ENCODE measurements at regions not wholly inside any gene's neighbourhood (a gene's known extent, or its start where the extent isn't known, plus 50 kb on each side); places are given as distances from the start of the nearest gene placed in this dataset.

DNA sequence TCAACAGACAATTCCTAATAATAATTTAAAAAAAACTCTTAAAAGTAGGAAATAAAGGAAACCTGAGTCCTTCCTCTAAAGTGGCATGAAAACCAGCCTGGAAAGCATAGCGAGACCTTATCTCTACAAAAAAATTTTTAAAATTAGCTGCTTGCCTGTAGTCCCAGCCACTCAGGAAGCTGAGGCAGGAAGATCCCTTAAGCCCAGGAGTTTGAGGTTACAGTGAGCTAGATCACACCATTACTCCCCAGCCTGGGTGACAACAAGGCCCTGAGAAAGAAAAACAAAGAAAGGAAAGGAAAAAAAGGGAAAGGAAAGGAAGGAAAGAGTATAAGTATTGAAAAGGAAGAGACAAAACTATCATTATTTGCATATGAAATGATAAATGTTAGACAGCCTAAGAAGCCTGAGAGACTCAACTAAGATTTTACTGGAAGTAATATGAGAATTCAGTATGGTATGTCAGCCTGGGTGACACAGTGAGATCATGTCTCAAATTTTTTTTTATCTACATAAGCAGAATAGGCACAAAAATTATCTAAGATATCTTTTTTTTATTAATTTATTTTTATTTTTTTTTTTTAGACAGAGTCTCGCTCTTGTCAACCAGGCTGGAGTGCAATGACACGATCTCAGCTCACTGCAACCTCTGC, 113.0 kb downstream of the GOSR1 start:
- no peak for TF ChIP-seq EZH2 (IDR thresholded peaks at IDR 0.05; ENCODE audit: borderline replicate concordance, low read depth, low read length, poor library complexity, severe bottlenecking)
- TF ChIP-seq, protein P1, sequence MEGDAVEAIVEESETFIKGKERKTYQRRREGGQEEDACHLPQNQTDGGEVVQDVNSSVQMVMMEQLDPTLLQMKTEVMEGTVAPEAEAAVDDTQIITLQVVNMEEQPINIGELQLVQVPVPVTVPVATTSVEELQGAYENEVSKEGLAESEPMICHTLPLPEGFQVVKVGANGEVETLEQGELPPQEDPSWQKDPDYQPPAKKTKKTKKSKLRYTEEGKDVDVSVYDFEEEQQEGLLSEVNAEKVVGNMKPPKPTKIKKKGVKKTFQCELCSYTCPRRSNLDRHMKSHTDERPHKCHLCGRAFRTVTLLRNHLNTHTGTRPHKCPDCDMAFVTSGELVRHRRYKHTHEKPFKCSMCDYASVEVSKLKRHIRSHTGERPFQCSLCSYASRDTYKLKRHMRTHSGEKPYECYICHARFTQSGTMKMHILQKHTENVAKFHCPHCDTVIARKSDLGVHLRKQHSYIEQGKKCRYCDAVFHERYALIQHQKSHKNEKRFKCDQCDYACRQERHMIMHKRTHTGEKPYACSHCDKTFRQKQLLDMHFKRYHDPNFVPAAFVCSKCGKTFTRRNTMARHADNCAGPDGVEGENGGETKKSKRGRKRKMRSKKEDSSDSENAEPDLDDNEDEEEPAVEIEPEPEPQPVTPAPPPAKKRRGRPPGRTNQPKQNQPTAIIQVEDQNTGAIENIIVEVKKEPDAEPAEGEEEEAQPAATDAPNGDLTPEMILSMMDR (conservative IDR thresholded peaks at IDR 0.05; ENCODE audit: low read depth, low read length) = no peak
- ChIA-PET POLR2A (ENCODE audit: low non-redundant PET) (no interaction called here), CTCF (no interaction called here)
- Histone ChIP-seq H3K36me3 (ENCODE audit: insufficient read depth, low read length, poor library complexity, severe bottlenecking) (no peaks in the 10 kb centered on the region), H3K4me3 (ENCODE audit: low read depth, low read length, poor library complexity, severe bottlenecking) (no peak overlapping the region), H3K27me3 (replicated peaks; ENCODE audit: insufficient read depth, low read depth, low read length, poor library complexity) (no peaks in the 10 kb centered on the region), H3K9me3 (ENCODE audit: low read depth, low read length, poor library complexity, severe bottlenecking) (no peaks in the 10 kb centered on the region), H3K4me1 (ENCODE audit: insufficient read depth, low read length, poor library complexity, severe bottlenecking) (no peaks in the 10 kb centered on the region), H3K27ac (ENCODE audit: low read depth, low read length, poor library complexity, severe bottlenecking) (no peak overlapping the region)
- intact Hi-C loops (cut with micrococcal nuclease; ENCODE audit: unreplicated experiment) = loop anchor here (10.0 kb wide), 1 partner anchor 105 kb away; no protein-coding TSS in a partner anchor
- no TSS peak for BruUV-seq (replicated peaks)
- DNase-seq (ENCODE audit: low spot score) = no peak

DNA sequence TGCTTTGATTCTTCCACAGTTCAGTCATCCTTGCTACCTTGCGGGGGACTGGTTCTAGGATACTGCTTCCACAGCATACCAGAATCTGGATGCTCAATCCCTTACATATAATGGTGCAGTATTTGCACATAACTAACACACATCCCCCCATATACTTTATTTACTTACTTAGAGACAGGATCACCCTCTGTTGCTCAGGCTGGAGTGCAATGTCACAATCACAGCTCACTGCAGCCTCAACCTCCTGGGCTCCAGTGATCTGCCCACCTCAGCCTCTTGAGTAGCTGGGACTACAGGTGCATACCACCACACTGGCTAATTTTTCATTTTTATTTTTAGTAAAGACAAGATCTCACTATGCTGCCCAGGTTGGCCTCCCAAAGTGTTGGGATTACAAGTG, 112.2 kb downstream of the GOSR1 start:
- no peak overlapping the region for H3K4me3 ChIP-seq (ENCODE audit: low read depth, low read length, poor library complexity, severe bottlenecking)
- intact Hi-C loops (cut with micrococcal nuclease; ENCODE audit: unreplicated experiment) = no loop called here
- no peaks in the 10 kb centered on the region for H3K36me3 ChIP-seq (ENCODE audit: insufficient read depth, low read length, poor library complexity, severe bottlenecking)
- TF ChIP-seq EZH2 (IDR thresholded peaks at IDR 0.05; ENCODE audit: borderline replicate concordance, low read depth, low read length, poor library complexity, severe bottlenecking) = no peak
- TF ChIP-seq, protein P1 (conservative IDR thresholded peaks at IDR 0.05; ENCODE audit: low read depth, low read length) = no peak
- no peak for DNase-seq (ENCODE audit: low spot score)
- ChIA-PET POLR2A (ENCODE audit: low non-redundant PET) (no interaction called here), CTCF (no interaction called here)
- no peaks in the 10 kb centered on the region for H3K9me3 ChIP-seq (ENCODE audit: low read depth, low read length, poor library complexity, severe bottlenecking)
- H3K4me1 ChIP-seq (ENCODE audit: insufficient read depth, low read length, poor library complexity, severe bottlenecking) = no peaks in the 10 kb centered on the region
- no peaks in the 10 kb centered on the region for H3K27me3 ChIP-seq (replicated peaks; ENCODE audit: insufficient read depth, low read depth, low read length, poor library complexity)
- BruUV-seq (replicated peaks) = no TSS peak
- H3K27ac ChIP-seq (ENCODE audit: low read depth, low read length, poor library complexity, severe bottlenecking) = no peak overlapping the region

DNA sequence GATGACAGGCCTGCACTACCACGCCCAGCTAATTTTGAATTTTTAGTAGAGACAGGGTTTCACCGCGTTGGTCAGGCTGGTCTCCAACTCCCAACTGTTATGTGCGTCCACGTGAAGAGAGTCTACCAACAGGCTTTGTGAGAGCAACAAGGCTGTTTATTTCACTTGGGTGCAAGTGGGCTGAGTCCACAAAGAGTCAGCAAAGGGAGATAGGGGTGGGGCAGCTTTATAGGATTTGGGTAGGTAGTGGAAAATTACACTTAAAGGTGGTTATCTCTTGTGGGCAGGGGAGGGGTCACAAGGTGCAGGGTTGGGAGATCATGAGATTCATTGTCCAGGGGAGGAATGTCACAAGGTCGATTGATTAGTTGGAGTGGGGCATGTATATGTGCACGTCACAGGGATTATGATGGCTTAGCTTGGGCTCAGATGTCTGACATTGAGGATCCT, 111.6 kb downstream of the GOSR1 start:
- Histone ChIP-seq H3K27ac (ENCODE audit: low read depth, low read length, poor library complexity, severe bottlenecking) (no peak overlapping the region), H3K4me1 (ENCODE audit: insufficient read depth, low read length, poor library complexity, severe bottlenecking) (no peaks in the 10 kb centered on the region), H3K4me3 (ENCODE audit: low read depth, low read length, poor library complexity, severe bottlenecking) (no peak overlapping the region), H3K36me3 (ENCODE audit: insufficient read depth, low read length, poor library complexity, severe bottlenecking) (no peaks in the 10 kb centered on the region), H3K9me3 (ENCODE audit: low read depth, low read length, poor library complexity, severe bottlenecking) (no peaks in the 10 kb centered on the region), H3K27me3 (replicated peaks; ENCODE audit: insufficient read depth, low read depth, low read length, poor library complexity) (no peaks in the 10 kb centered on the region)
- intact Hi-C loops (cut with micrococcal nuclease; ENCODE audit: unreplicated experiment) = no loop called here
- no peak for TF ChIP-seq EZH2 (IDR thresholded peaks at IDR 0.05; ENCODE audit: borderline replicate concordance, low read depth, low read length, poor library complexity, severe bottlenecking)
- TF ChIP-seq, protein P1 (conservative IDR thresholded peaks at IDR 0.05; ENCODE audit: low read depth, low read length) = no peak
- POLR2A ChIA-PET (ENCODE audit: low non-redundant PET) = no interaction called here
- no TSS peak for BruUV-seq (replicated peaks)
- no peak for DNase-seq (ENCODE audit: low spot score)
- CTCF ChIA-PET = no interaction called here

Measured in A673 (cell line).